ENCODE measurements at regions not wholly inside any gene's neighbourhood (a gene's known extent, or its start where the extent isn't known, plus 50 kb on each side); places are given as distances from the start of the nearest gene placed in this dataset.

- FAIRE-seq = no peak
- Histone ChIP-seq H3K9ac (replicated peaks in 1 of 4; ENCODE audit: extremely low read depth in 1 of 4, low read depth in 3 of 4, low read length in 3 of 4) (no peak overlapping the region), H4K8ac (ENCODE audit: extremely low read depth, insufficient read depth, low read length) (no peak overlapping the region), H2BK12ac (ENCODE audit: low read depth, low read length) (no peak overlapping the region), H3K23ac (ENCODE audit: insufficient read length) (no peak overlapping the region), H3K9me3 (ENCODE audit: insufficient read depth in 2 of 2, low read depth in 1 of 2, low read length in 1 of 2) (no peaks in the 10 kb centered on the region), H3K56ac (replicated peaks; ENCODE audit: insufficient read length, low read depth, low read length) (no peak overlapping the region), H3K27ac (ENCODE audit: low read depth, low read length) (no peak overlapping the region), H3K79me2 (ENCODE audit: control insufficient read depth in 1 of 2, insufficient read depth in 2 of 2, low read length in 2 of 2) (no peaks in the 10 kb centered on the region), H2AFZ (ENCODE audit: low read length) (no peak overlapping the region), H3K27me3 (replicated peaks in 1 of 4; ENCODE audit: control insufficient read depth in 3 of 4, extremely low read depth in 1 of 4, insufficient read depth in 3 of 4, low read length in 3 of 4) (no peaks in the 10 kb centered on the region), H3K36me3 (ENCODE audit: control insufficient read depth in 2 of 4, insufficient read depth in 4 of 4, low read length in 3 of 4) (no peaks in the 10 kb centered on the region), H3K18ac (ENCODE audit: extremely low read depth, low read length) (no peak overlapping the region), H3K23me2 (ENCODE audit: low read depth, low read length) (no peaks in the 10 kb centered on the region), H2BK15ac (ENCODE audit: low read length) (no peak overlapping the region), H3K4ac (replicated peaks; ENCODE audit: insufficient read length, low read depth, low read length) (no peak overlapping the region), H4K91ac (replicated peaks; ENCODE audit: insufficient read length, low read length) (no peak overlapping the region), H3K79me1 (ENCODE audit: low read depth, low read length) (no peaks in the 10 kb centered on the region), H3K4me1 (replicated peaks in 1 of 4; ENCODE audit: control insufficient read depth in 3 of 4, insufficient read depth in 4 of 4, low read length in 3 of 4) (no peaks in the 10 kb centered on the region), H4K20me1 (replicated peaks in 1 of 2; ENCODE audit: control insufficient read depth in 1 of 2, insufficient read depth in 2 of 2, low read length in 2 of 2) (no peaks in the 10 kb centered on the region), H4K5ac (ENCODE audit: insufficient read length, low read depth, low read length) (no peak overlapping the region), H3K14ac (ENCODE audit: insufficient read length) (no peak overlapping the region), H3K4me2 (ENCODE audit: insufficient read depth in 1 of 2, low read depth in 2 of 2, low read length in 2 of 2) (no peak overlapping the region), H2BK5ac (ENCODE audit: low read depth, low read length) (no peak overlapping the region), H2BK20ac (ENCODE audit: low read length) (no peak overlapping the region), H2AK5ac (ENCODE audit: low read depth, low read length) (no peak overlapping the region), H3K4me3 (ENCODE audit: extremely low read depth in 1 of 4, insufficient read depth in 2 of 4, low read depth in 3 of 4, low read length in 4 of 4) (no peak overlapping the region), H2BK120ac (replicated peaks; ENCODE audit: low read depth, low read length) (no peak overlapping the region)
- POLR2A ChIA-PET (ENCODE audit: partially characterized antibody) = no interaction called here
- no peak for DNase-seq (ENCODE audit: low read depth in 1 of 2, low spot score in 2 of 2)
- TF ChIP-seq E2F6 (IDR thresholded peaks at IDR 0.05) = no peak
- TF ChIP-seq EP300 (IDR thresholded peaks at IDR 0.05; ENCODE audit: borderline replicate concordance in 1 of 2, low read depth in 2 of 2, low read length in 2 of 2) = no peak
- no peak for TF ChIP-seq SRF (IDR thresholded peaks at IDR 0.05; ENCODE audit: low read depth, low read length)
- WGBS, 2 experiments (ENCODE audit: extremely low coverage in 1 of 2, insufficient coverage in 1 of 2, insufficient read length in 1 of 2, insufficient replicate concordance in 2 of 2, low coverage in 1 of 2, low lambda C conversion rate in 2 of 2, missing lambda C conversion rate in 1 of 2) = 87% methylated on average over 1 of the region's 1 CpG; no CpG with 5 or more reads in 1 of the 2 experiments
- CTCF ChIA-PET (ENCODE audit: partially characterized antibody) = interaction anchor here (0.6 kb wide), 1 partner anchor 459 kb away, joined by 3 read pairs; no protein-coding TSS in a partner anchor
Observed at GRCh38 chr20:6241591-6241990, 118.8 kb upstream of the FERMT1 start.
